AG10803 (cell line): ENCODE measurements at regions not wholly inside any gene's neighbourhood (a gene's known extent, or its start where the extent isn't known, plus 50 kb on each side); places are given as distances from the start of the nearest gene placed in this dataset.
"Not testable (repeated sequence)": the region's sequence is repeated elsewhere in the genome, so short reads cannot be mapped to it uniquely, and the experiment has no call there.

Experiments used
- DNase-seq: peaks from one replicate; pipeline ENCODE4 v3.0.0; 2010; ENCODE audit warnings: low read depth
- H3K4me3 ChIP-seq: 2 replicates; pipeline ENCODE4 v1.5.1; 2011; ENCODE audit warnings: mild to moderate bottlenecking, low read length, control low read depth
- TF ChIP-seq, protein P1 (sequence below): conservative IDR thresholded peaks from 2 replicates; pipeline ENCODE4 v1.5.1; 2011; ENCODE audit warnings: mild to moderate bottlenecking, low read length, control low read depth, inconsistent platforms

DNA sequence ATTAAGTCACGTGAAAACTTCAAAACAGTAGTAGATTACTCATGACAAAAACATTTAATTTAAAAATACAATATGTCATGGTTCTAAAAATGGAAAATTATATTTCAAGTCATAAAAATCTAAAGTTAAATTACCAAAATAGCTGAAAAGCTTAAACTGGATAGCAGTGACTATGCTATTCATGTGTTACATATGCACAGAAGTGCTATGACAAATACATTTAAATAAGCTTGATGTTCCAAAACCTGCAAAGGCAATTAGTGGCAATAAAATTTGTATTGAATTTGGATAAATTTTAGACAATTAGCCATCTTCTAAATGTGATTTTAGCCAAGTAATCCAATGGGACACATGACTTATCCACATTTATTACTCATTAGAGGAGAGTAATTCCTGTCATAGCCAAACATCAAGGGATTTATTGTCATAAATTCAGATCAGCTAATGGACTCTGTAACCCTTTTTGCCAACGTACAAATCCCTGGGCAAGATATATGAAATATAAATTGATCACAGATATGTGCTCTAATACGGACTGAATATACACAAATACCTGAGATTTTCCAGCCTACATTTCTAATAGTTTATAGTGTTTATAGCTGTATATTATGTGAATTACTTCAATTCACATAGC is 419.4 kb downstream of the ISL1 start:
- no peak overlapping the region for H3K4me3 ChIP-seq
- DNase-seq, result no peak
- TF ChIP-seq, protein P1, sequence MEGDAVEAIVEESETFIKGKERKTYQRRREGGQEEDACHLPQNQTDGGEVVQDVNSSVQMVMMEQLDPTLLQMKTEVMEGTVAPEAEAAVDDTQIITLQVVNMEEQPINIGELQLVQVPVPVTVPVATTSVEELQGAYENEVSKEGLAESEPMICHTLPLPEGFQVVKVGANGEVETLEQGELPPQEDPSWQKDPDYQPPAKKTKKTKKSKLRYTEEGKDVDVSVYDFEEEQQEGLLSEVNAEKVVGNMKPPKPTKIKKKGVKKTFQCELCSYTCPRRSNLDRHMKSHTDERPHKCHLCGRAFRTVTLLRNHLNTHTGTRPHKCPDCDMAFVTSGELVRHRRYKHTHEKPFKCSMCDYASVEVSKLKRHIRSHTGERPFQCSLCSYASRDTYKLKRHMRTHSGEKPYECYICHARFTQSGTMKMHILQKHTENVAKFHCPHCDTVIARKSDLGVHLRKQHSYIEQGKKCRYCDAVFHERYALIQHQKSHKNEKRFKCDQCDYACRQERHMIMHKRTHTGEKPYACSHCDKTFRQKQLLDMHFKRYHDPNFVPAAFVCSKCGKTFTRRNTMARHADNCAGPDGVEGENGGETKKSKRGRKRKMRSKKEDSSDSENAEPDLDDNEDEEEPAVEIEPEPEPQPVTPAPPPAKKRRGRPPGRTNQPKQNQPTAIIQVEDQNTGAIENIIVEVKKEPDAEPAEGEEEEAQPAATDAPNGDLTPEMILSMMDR, result no peak

DNA sequence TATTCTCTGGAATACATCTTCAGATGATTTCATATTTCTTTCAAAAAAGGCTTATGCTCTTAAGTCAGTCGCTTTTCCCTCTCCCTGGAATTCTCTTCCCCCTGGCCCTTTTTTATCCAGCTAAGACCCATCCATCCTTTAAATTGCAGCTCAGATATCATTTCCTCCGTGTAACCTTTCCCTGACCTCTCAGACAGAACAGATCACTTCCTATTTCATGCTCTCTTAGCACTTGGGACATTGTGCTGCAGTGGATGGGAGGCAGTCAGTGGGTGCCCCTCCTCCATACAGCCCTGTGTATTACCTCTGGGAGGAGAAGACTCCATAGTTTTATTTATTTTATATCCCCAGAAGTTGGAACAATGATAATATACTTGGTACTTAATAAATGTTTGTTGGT is 423.4 kb downstream of the ISL1 start:
- no peak for DNase-seq
- H3K4me3 ChIP-seq, result no peak overlapping the region
- TF ChIP-seq, protein P1, result no peak

DNA sequence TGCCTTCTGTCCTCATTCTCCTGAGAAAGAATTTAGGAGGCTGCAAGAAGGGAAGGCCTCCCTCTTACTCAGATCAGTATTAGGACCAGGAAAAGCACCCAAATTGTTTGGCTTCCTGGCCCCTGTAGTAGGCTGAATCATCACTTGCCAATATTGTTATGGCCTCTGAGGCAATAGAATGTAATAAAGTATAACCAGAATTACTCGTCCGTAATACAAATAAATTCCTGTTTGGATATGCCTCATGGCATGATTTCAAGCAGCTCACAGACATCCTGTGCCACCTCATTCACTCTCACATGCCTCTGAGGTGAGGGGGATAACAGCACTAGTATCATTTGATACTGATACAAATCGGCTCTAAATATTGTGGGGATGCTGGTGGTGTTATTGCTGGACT is 427.3 kb downstream of the ISL1 start:
- no peak for DNase-seq
- H3K4me3 ChIP-seq, result no peak overlapping the region
- TF ChIP-seq, protein P1, result no peak

DNA sequence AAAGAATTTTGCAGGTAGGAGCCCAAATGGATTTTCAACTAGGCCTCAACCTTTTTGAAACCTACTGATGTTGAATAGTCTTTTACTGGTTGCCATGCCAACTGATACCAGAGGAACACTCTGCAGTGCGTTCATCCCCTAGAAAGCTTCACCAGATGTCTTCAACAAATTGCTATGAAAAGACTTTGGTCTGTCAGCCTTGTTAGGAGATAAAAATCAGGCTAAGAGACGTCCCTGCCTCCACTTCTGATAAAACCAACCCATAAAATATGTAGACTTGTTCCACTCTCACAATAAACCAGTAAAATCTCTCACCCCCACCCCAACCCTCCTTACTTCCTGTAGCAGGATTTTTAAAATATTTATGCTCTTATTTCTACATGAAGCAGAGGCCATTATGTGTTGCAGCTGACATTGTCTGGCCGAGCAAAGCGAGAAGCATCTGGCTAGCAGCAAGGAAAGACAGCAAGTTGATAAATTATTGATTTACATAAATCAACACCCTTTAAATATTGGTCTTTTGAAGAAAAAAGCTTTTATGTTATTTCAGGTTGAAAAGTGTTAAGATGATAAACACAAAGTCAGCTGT is 428.7 kb downstream of the ISL1 start:
- H3K4me3 ChIP-seq, result no peak overlapping the region
- TF ChIP-seq, protein P1, result no peak
- no peak for DNase-seq

DNA sequence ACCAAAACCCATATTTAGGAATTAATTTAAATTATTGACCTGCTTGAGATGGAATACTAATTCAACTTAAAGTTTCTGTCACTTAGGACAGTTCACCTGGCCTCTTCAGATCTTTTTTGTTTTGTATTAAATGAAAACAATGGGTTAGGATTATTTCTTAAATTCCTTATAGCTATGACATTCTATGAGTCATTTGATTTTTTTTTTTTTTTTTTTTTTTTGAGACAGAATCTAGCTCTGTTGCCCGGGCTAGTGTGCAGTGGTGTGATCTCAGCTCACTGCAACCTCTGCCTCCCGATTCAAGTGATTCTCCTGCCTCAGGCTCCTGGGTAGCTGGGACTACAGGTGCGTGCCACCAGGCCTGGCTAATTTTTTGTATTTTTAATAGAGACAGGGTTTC is 431.6 kb downstream of the ISL1 start:
- not testable (repeated sequence) for DNase-seq, H3K4me3 ChIP-seq

DNA sequence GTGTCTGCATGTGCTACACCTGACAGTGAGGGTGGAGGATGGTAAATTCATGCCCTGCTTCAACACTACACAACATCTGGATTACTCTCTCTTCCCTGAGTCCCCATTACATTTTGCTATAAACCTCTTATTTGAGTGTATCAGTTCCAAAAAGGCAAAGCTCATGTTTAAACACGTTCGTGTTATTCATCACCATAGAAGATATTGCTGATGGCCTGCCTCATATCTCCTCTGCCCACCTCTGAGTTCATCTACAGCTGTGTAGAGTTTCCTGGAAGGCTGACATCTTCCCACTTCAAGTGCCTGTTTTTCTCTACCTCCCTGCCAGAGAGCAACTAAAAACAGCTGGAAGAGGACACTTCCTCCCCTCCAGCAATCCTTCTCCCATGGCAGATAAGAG is 433.2 kb downstream of the ISL1 start:
- DNase-seq, result no peak
- H3K4me3 ChIP-seq, result no peak overlapping the region
- TF ChIP-seq, protein P1, result no peak

DNA sequence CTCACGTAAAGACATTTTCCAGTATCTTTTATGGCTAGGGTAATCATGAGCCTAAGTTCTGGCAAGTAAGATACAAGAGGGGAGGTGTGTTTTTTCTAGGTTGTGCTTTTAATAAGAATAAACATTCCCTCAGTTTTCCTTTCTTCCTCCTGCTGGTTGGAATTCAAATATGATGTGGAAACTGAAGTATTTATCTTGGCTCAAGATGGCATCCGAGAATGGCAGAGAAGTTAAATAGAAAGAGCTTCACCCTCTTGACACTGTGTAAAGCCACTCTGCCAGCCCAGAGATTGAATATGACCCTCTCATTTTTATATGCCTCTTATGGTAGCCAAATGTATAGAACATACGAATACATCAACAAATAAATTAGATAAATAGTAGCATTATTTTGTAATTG is 438.4 kb downstream of the ISL1 start:
- TF ChIP-seq, protein P1, result no peak
- no peak for DNase-seq
- no peak overlapping the region for H3K4me3 ChIP-seq

DNA sequence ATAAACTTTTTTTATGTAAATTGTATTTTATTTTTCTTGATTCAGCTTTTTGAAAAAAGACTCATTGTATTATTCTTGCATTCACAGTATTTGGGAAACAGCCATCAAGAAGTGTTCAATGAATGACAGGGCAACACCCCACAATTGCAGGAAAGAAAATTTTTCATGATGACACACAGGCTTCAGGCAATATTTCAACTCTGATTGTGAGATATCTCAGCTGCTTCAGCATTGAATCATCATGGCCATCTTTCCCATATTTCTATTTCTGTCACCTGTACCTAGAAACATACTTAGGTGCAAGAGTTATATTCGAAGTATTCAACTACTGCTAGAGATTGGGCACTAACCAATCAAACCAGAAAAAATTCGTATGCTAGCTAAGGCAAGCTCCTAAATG is 446.0 kb downstream of the ISL1 start:
- no peak overlapping the region for H3K4me3 ChIP-seq
- DNase-seq, result no peak
- TF ChIP-seq, protein P1, result no peak
